GM12873 (cell line): ENCODE measurements at regions not wholly inside any gene's neighbourhood (a gene's known extent, or its start where the extent isn't known, plus 50 kb on each side); places are given as distances from the start of the nearest gene placed in this dataset.

Experiments used
- TF ChIP-seq, protein P1 (sequence below): IDR thresholded peaks from 2 replicates; pipeline ENCODE4 v1.5.1; 2012; ENCODE audit warnings: low read depth, mild to moderate bottlenecking, moderate library complexity, low read length, control low read depth; ENCODE audit not compliant: insufficient read depth; ENCODE audit errors: missing control alignments

- TF ChIP-seq, protein P1, sequence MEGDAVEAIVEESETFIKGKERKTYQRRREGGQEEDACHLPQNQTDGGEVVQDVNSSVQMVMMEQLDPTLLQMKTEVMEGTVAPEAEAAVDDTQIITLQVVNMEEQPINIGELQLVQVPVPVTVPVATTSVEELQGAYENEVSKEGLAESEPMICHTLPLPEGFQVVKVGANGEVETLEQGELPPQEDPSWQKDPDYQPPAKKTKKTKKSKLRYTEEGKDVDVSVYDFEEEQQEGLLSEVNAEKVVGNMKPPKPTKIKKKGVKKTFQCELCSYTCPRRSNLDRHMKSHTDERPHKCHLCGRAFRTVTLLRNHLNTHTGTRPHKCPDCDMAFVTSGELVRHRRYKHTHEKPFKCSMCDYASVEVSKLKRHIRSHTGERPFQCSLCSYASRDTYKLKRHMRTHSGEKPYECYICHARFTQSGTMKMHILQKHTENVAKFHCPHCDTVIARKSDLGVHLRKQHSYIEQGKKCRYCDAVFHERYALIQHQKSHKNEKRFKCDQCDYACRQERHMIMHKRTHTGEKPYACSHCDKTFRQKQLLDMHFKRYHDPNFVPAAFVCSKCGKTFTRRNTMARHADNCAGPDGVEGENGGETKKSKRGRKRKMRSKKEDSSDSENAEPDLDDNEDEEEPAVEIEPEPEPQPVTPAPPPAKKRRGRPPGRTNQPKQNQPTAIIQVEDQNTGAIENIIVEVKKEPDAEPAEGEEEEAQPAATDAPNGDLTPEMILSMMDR = no peak
Observed at GRCh38 chr11:88040148-88040496, 135.1 kb downstream of the RAB38 start.

GRCh38 chr11:88039476-88040147, 135.6 kb downstream of the RAB38 start:
- TF ChIP-seq, protein P1 = no peak

GRCh38 chr11:88038063-88038462, 137.2 kb downstream of the RAB38 start:
- TF ChIP-seq, protein P1 = no peak

DNA sequence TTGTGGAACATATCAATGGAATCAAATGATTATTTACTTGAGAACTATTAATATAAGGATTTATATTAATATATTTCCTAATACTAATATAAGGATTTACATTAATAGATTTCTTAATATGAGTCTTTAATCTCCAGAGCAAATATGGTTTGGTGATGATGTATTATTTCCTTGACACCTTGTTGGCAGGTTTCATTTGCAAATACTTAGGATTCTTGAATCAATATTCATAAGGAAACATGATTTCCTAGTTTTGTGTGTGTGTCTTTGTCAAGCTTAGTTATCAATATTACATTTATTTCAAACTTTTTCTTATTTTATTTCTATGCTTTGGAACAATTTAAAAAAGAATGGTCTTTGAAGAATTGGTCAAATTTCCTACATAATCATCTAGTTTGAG, 138.5 kb downstream of the RAB38 start:
- TF ChIP-seq, protein P1 = no peak

DNA sequence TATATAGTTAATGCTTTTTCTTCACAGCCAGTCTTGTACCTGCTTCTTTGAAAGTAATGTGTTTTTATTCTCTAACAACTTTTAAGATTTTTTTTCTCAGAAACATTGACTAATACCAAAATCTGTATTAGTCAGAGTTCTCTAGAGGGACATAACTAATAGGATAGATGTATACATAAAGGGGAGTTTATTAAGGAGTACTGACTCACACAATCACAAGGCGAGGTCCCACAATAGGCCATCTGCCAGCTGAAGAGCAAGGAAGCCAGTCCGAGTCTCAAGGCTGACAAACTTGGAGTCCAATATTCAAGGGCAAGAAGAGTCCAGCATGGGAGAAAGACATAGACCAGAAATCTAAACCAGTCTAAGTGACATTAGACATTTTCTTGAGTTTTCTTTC, 140.0 kb downstream of the RAB38 start:
- TF ChIP-seq, protein P1 = no peak

DNA sequence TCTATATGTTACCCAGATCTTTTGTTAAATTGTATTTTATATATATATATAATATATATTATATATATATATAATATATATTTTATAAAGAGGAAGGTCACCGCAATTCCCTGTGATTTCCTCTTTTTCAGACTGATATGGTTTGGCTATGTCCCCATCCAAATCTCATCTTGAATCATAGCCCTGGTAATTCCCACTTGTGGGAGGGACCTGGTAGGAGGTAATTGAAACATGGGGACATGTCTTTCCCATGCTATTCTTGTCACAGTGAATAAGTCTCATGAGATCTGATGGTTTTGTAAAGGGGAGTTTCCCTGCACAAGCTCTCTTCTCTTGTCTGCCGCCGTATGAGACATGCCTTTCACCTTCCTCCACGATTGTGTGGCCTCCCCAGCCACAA, 157.6 kb downstream of the RAB38 start:
- TF ChIP-seq, protein P1 = no peak

DNA sequence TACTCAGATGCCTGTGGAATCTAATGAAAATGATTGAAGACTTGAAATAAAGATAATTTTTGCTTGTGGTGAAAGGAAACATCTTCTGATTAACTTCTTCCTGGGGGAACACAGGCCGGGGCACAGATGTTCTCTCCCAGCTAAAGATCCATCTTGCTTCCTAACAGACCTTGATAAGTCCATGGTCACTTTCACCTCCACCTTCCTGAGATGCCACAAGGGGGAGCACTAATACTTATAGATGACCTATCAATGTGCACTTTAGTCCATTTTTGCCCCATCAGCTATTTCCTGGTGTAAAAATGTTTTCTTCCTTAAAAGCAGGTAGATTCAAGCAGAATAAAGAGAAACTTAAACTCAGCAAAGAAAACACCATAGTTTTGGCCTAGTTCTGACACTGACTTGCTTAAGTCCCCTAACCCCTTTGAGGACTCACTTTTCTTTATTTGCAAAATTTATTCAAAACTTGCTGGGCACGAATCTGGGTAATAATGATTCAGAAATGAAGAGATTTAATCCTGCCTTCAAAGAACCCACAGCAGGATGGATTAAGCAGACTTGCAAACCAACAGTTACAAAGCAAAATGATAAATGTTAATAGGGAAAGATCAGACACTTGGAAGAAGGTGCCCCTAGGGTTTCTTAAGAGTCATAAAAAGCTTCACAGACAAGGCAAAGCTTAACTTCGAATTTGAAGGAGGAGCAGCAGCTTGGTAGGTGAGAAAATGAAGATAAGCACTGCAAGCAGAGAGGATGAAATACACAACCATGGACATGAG, 158.7 kb downstream of the RAB38 start:
- TF ChIP-seq, protein P1 = peak; percentile 68
